ENCODE measurements at regions not wholly inside any gene's neighbourhood (a gene's known extent, or its start where the extent isn't known, plus 50 kb on each side); places are given as distances from the start of the nearest gene placed in this dataset.

DNA sequence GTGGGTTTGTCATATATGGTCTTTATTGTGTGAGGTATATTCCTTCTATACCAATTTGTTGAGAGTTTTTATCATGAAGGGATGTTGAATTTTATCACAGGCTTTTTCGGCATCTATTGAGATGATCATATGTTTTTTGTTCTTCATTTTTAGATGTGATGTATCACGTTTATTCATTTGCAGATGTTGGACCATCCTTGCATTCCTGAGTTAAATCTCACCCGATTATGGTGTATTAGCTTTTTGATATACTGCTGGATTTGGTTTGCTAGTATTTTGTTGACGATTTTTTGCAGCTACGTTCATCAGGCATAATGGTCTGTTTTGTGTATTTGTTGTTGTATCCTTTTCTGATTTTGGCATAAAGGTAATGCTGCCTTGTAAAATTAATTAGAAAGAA, 311.0 kb downstream of the PTEN start:
- Histone ChIP-seq H3K18ac (ENCODE audit: extremely low read depth, low read length) (no peak overlapping the region), H3K27ac (ENCODE audit: low read depth, low read length) (no peak overlapping the region), H3K36me3 (ENCODE audit: control insufficient read depth in 2 of 4, insufficient read depth in 4 of 4, low read length in 3 of 4) (no peaks in the 10 kb centered on the region), H3K79me1 (ENCODE audit: low read depth, low read length) (no peaks in the 10 kb centered on the region), H3K9me3 (ENCODE audit: insufficient read depth in 2 of 2, low read depth in 1 of 2, low read length in 1 of 2) (no peaks in the 10 kb centered on the region), H2BK20ac (ENCODE audit: low read length) (no peak overlapping the region), H2BK12ac (ENCODE audit: low read depth, low read length) (no peak overlapping the region), H4K91ac (replicated peaks; ENCODE audit: insufficient read length, low read length) (no peak overlapping the region), H3K14ac (ENCODE audit: insufficient read length) (no peak overlapping the region), H3K23ac (ENCODE audit: insufficient read length) (no peak overlapping the region), H3K23me2 (ENCODE audit: low read depth, low read length) (no peaks in the 10 kb centered on the region), H4K5ac (ENCODE audit: insufficient read length, low read depth, low read length) (no peak overlapping the region), H3K4me3 (ENCODE audit: extremely low read depth in 1 of 4, insufficient read depth in 2 of 4, low read depth in 3 of 4, low read length in 4 of 4) (no peak overlapping the region), H4K8ac (ENCODE audit: extremely low read depth, insufficient read depth, low read length) (no peak overlapping the region), H3K4me2 (ENCODE audit: insufficient read depth in 1 of 2, low read depth in 2 of 2, low read length in 2 of 2) (no peak overlapping the region), H2AK5ac (ENCODE audit: low read depth, low read length) (no peak overlapping the region), H3K56ac (replicated peaks; ENCODE audit: insufficient read length, low read depth, low read length) (no peak overlapping the region), H2BK120ac (replicated peaks; ENCODE audit: low read depth, low read length) (no peak overlapping the region), H3K4me1 (replicated peaks in 1 of 4; ENCODE audit: control insufficient read depth in 3 of 4, insufficient read depth in 4 of 4, low read length in 3 of 4) (no peaks in the 10 kb centered on the region), H3K4ac (replicated peaks; ENCODE audit: insufficient read length, low read depth, low read length) (no peak overlapping the region), H3K79me2 (ENCODE audit: control insufficient read depth in 1 of 2, insufficient read depth in 2 of 2, low read length in 2 of 2) (no peaks in the 10 kb centered on the region), H3K27me3 (replicated peaks in 1 of 4; ENCODE audit: control insufficient read depth in 3 of 4, extremely low read depth in 1 of 4, insufficient read depth in 3 of 4, low read length in 3 of 4) (no peaks in the 10 kb centered on the region), H2BK15ac (ENCODE audit: low read length) (no peak overlapping the region), H4K20me1 (replicated peaks in 1 of 2; ENCODE audit: control insufficient read depth in 1 of 2, insufficient read depth in 2 of 2, low read length in 2 of 2) (no peaks in the 10 kb centered on the region), H2AFZ (ENCODE audit: low read length) (no peak overlapping the region), H2BK5ac (ENCODE audit: low read depth, low read length) (no peak overlapping the region), H3K9ac (replicated peaks in 1 of 4; ENCODE audit: extremely low read depth in 1 of 4, low read depth in 3 of 4, low read length in 3 of 4) (no peak overlapping the region)
- DNase-seq (ENCODE audit: low read depth in 1 of 2, low spot score in 2 of 2) (no peak), FAIRE-seq (no peak)
- WGBS, 2 experiments (ENCODE audit: extremely low coverage in 1 of 2, insufficient coverage in 1 of 2, insufficient read length in 1 of 2, insufficient replicate concordance in 2 of 2, low coverage in 1 of 2, low lambda C conversion rate in 2 of 2, missing lambda C conversion rate in 1 of 2): 93% methylated on average over 5 of the region's 5 CpGs; no CpG with 5 or more reads in 1 of the 2 experiments
- ChIA-PET CTCF (ENCODE audit: partially characterized antibody) (no interaction called here), POLR2A (ENCODE audit: partially characterized antibody) (no interaction called here)
- TF ChIP-seq YY1 (IDR thresholded peaks at IDR 0.05; ENCODE audit: low read depth, low read length): no peak
- TF ChIP-seq CBX5 (IDR thresholded peaks at IDR 0.05; ENCODE audit: low read depth, low read length): no peak
- no peak for TF ChIP-seq PHF8 (conservative IDR thresholded peaks at IDR 0.05; ENCODE audit: low read depth, low read length)
- TF ChIP-seq HDAC6 (IDR thresholded peaks at IDR 0.05; ENCODE audit: low read depth, low read length): no peak
- no peak for TF ChIP-seq SRF (IDR thresholded peaks at IDR 0.05; ENCODE audit: low read depth, low read length)
- TF ChIP-seq, protein P1, sequence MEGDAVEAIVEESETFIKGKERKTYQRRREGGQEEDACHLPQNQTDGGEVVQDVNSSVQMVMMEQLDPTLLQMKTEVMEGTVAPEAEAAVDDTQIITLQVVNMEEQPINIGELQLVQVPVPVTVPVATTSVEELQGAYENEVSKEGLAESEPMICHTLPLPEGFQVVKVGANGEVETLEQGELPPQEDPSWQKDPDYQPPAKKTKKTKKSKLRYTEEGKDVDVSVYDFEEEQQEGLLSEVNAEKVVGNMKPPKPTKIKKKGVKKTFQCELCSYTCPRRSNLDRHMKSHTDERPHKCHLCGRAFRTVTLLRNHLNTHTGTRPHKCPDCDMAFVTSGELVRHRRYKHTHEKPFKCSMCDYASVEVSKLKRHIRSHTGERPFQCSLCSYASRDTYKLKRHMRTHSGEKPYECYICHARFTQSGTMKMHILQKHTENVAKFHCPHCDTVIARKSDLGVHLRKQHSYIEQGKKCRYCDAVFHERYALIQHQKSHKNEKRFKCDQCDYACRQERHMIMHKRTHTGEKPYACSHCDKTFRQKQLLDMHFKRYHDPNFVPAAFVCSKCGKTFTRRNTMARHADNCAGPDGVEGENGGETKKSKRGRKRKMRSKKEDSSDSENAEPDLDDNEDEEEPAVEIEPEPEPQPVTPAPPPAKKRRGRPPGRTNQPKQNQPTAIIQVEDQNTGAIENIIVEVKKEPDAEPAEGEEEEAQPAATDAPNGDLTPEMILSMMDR (IDR thresholded peaks at IDR 0.05; ENCODE audit: control extremely low read depth in 1 of 3, insufficient read depth in 1 of 3, low read depth in 1 of 3, low read length in 3 of 3): no peak
- no peak for TF ChIP-seq EP300 (IDR thresholded peaks at IDR 0.05; ENCODE audit: borderline replicate concordance in 1 of 2, low read depth in 2 of 2, low read length in 2 of 2)
- no peak for TF ChIP-seq RAD21 (IDR thresholded peaks at IDR 0.05 in 1 of 2, conservative IDR thresholded peaks at IDR 0.05 in 1 of 2; ENCODE audit: low read depth in 2 of 2, low read length in 2 of 2)
- TF ChIP-seq CBX8 (IDR thresholded peaks at IDR 0.05; ENCODE audit: borderline replicate concordance, low read depth, low read length): no peak
- TF ChIP-seq KDM5A (IDR thresholded peaks at IDR 0.05; ENCODE audit: low read length): no peak
- no peak for TF ChIP-seq NANOG (IDR thresholded peaks at IDR 0.05; ENCODE audit: insufficient read depth, low read depth, low read length, poor library complexity, severe bottlenecking)
- no peak for TF ChIP-seq RXRA (IDR thresholded peaks at IDR 0.05; ENCODE audit: insufficient read depth, low read depth, low read length)

All from H1 (cell line).